Brain microvascular endothelial cell (primary cell): ENCODE measurements at regions not wholly inside any gene's neighbourhood (a gene's known extent, or its start where the extent isn't known, plus 50 kb on each side); places are given as distances from the start of the nearest gene placed in this dataset.

Source experiments
- DNase-seq: peaks from one replicate; pipeline ENCODE4 v3.0.0-alpha.2; 2020
- H3K27ac ChIP-seq: fragments of 250-450 bp; sonication (Bioruptor Pico); 2 replicates; pipeline ENCODE4 v1.5.1; 2020; ENCODE audit warnings: mild to moderate bottlenecking, moderate library complexity
- H3K27me3 ChIP-seq: fragments of 250-450 bp; sonication (Bioruptor Pico); replicated peaks from 2 replicates; pipeline ENCODE4 v1.5.1; 2020; ENCODE audit warnings: mild to moderate bottlenecking
- H3K36me3 ChIP-seq: fragments of 250-450 bp; sonication (Bioruptor Pico); replicated peaks from 2 replicates; pipeline ENCODE4 v1.5.1; 2020; ENCODE audit warnings: mild to moderate bottlenecking
- H3K4me3 ChIP-seq: 2 replicates; pipeline ENCODE4 v1.5.1; 2011; ENCODE audit warnings: low read depth, mild to moderate bottlenecking, control low read depth, low read length, moderate library complexity
- CTCF ChIP-seq: IDR thresholded peaks from 2 replicates; pipeline ENCODE4 v1.5.1; 2011; ENCODE audit warnings: low read depth, mild to moderate bottlenecking, moderate library complexity, low read length, control low read depth, inconsistent platforms; ENCODE audit errors: missing control alignments
- in situ Hi-C: cut with HindIII; loops from 2 replicates; pipeline ENCODE4 v1.10.0; 2017; ENCODE audit warnings: low sequenced_read_pairs, low pct_ligation_motif_present

GRCh38 chr4:66887061-66887460, 658.2 kb downstream of the CENPC start:
- Histone ChIP-seq H3K4me3 (no peak overlapping the region), H3K36me3 (no peaks in the 10 kb centered on the region), H3K27me3 (no peaks in the 10 kb centered on the region), H3K27ac (no peak overlapping the region)
- in situ Hi-C loops: no loop called here
- TF ChIP-seq CTCF: no peak
- no peak for DNase-seq

DNA sequence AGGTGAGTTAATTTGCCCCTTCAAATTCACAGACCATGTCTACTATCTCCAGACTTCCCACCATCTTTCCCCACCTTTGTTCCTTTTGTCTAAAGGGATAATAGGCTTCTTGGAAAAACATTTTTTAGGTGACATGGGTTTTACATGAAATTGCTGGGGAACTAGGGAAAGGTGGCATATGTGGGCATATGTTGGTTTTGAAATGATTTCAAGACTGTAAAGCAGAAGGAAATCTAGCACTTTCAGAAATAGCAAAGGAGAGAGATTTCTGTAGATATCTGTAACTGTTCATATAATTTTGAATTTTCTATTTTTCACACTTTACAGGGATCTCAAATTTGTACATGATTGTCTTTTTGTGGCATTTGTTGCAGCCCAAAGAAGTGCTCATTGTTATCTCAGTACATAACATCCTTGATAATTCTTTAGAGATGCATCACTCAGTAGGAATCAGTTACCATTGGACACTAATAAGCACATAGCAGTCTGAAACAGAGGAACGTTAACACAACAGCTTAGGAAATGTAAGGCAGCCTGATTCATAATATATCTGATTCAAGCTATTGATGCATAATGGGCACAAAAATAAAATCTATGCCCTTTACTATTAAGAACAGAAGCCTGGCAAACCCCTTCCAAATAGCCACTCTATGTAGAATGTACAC, 659.7 kb downstream of the CENPC start:
- TF ChIP-seq CTCF: no peak
- no peaks in the 10 kb centered on the region for H3K36me3 ChIP-seq
- H3K27me3 ChIP-seq: no peaks in the 10 kb centered on the region
- in situ Hi-C loops: no loop called here
- no peak overlapping the region for H3K27ac ChIP-seq
- peak; percentile 16 for DNase-seq
- no peak overlapping the region for H3K4me3 ChIP-seq

- Histone ChIP-seq H3K36me3 (no peaks in the 10 kb centered on the region), H3K27me3 (no peaks in the 10 kb centered on the region), H3K27ac (no peak overlapping the region), H3K4me3 (no peak overlapping the region)
- in situ Hi-C loops: no loop called here
- no peak for DNase-seq
- no peak for TF ChIP-seq CTCF
Measured at GRCh38 chr4:66876946-66877345, 668.4 kb downstream of the CENPC start.

DNA sequence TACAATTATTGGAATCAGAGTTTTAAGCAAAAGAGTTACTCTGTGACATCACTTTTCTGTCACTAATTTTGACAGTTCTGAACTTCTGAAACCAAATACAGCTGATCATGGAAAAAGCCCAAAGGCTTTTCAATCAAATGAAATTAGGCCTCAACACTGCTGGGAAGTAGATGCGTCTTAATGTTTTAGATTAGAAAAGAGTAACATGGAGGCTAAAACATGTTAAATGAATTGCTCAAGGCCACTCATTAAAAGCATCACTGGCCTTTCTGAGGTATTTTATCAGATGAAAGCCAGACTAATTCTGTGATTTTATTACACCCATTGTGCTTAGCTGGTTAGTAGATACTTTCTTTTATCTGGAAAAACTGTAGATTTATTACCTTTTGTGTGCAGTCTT, 672.6 kb downstream of the CENPC start:
- no peak overlapping the region for H3K4me3 ChIP-seq
- no peak overlapping the region for H3K27ac ChIP-seq
- no peaks in the 10 kb centered on the region for H3K36me3 ChIP-seq
- no peak for DNase-seq
- in situ Hi-C loops: no loop called here
- no peaks in the 10 kb centered on the region for H3K27me3 ChIP-seq
- no peak for TF ChIP-seq CTCF

DNA sequence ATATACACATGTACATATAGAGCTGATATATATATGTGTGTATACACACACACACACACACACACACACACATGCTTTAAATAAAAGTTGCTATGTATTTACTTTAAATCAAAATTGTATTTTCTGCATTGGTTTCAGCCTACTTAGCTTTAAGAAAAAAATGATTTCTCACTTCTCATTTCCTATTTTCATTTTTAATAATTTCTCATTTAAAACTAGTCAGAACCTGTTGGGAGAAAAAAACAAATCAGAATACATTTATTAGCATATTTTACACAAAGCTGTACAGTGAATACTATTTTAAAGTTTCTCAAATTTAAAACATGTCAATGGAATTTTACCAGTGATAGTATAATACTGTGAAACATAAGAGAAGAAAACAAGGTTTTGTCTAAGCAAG, 681.8 kb downstream of the CENPC start:
- DNase-seq: no peak
- no peak for TF ChIP-seq CTCF
- H3K27ac ChIP-seq: no peak overlapping the region
- H3K4me3 ChIP-seq: no peak overlapping the region
- no peaks in the 10 kb centered on the region for H3K27me3 ChIP-seq
- in situ Hi-C loops: no loop called here
- no peaks in the 10 kb centered on the region for H3K36me3 ChIP-seq

GRCh38 chr4:66855956-66856355, 689.3 kb downstream of the CENPC start:
- no peak for TF ChIP-seq CTCF
- Histone ChIP-seq H3K36me3 (no peaks in the 10 kb centered on the region), H3K27ac (no peak overlapping the region), H3K4me3 (no peak overlapping the region), H3K27me3 (no peaks in the 10 kb centered on the region)
- in situ Hi-C loops: no loop called here
- peak; percentile 38 for DNase-seq
